ENCODE measurements at regions not wholly inside any gene's neighbourhood (a gene's known extent, or its start where the extent isn't known, plus 50 kb on each side); places are given as distances from the start of the nearest gene placed in this dataset.

DNA sequence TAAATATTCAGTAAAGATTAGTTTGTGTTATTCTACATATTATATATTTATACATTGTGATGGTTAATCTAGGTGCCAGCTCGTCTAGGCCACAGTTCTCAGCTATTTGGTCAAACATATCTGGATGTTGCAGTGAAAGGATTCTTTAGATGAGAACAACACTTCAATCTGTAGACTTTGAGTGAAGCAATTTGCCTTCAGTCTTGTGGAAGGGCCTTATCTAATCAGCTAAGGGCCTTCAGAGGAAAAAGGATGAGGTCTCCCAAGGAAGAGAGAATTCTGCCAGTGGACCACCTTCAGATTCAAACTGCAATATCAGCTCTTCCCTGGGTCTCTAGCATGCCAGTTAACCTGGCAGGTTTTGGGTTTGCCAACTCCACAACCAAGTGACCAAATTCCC lies 112.0 kb downstream of the SH3TC2 start:
- no peak for DNase-seq (ENCODE audit: low spot score)

GRCh38 chr5:148951612-148952011 lies 111.2 kb downstream of the SH3TC2 start:
- DNase-seq (ENCODE audit: low spot score), result no peak

DNA sequence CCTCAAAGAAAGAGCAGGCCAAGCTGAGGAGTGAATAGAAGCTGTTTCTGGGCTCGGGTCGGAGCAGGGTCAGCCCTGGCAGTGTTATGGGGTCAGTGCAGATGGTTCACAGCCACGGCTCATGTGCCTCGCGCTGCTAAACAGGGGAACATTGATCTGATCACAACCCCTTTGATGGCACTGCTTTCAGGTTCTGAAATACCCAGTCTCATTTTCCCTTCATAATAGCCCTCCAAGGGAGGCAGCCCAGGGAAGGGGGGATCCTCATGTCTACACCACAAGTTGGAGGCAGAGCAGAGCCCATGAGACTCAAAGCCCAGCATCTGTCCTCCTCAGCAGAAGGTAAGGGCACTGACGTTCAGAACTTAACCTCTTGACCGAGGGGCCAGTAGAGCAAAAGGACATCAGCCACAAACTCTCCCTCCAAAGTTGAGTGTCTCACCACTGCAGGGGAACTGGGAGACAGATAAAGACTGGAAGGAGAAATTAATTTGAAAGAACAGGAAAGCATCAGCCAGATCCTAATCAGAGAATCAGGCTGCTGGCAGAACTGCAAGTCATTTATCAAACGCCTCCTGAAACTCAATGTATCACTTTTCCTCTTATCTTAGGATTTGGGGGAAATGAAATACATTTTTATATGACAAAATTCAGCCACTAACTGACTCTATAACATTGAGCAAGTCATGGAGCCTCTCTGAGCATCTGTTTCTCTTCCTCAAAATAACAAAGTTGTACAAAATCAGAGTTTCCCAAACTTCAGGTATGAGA lies 110.6 kb downstream of the SH3TC2 start:
- no peak for DNase-seq (ENCODE audit: low spot score)

- DNase-seq (ENCODE audit: low spot score), result no peak
These were observed 109.2 kb downstream of the SH3TC2 start for GRCh38 chr5:148953711-148954110.
